ENCODE measurements at regions not wholly inside any gene's neighbourhood (a gene's known extent, or its start where the extent isn't known, plus 50 kb on each side); places are given as distances from the start of the nearest gene placed in this dataset.
"Not testable (repeated sequence)": the region's sequence is repeated elsewhere in the genome, so short reads cannot be mapped to it uniquely, and the experiment has no call there.

GRCh38 chr16:75868636-75869632, 142.6 kb upstream of the CPHXL start:
- TF ChIP-seq CTCF (IDR thresholded peaks at IDR 0.05; ENCODE audit: control extremely low read depth, extremely low read depth) = no peak
- Histone ChIP-seq H3K9me3 (ENCODE audit: control insufficient read depth in 4 of 4, insufficient read depth in 3 of 4, low read length in 3 of 4) (no peaks in the 10 kb centered on the region), H3K36me3 (ENCODE audit: control insufficient read depth in 4 of 4, insufficient read depth in 4 of 4, low read length in 4 of 4) (no peaks in the 10 kb centered on the region), H3K9ac (ENCODE audit: insufficient read depth in 1 of 2, low read length in 2 of 2) (no peak overlapping the region), H3K27ac (ENCODE audit: low read depth in 1 of 2, low read length in 1 of 2) (no peak overlapping the region), H3K4me3 (no peak overlapping the region), H3K27me3 (ENCODE audit: control insufficient read depth in 3 of 3, insufficient read depth in 3 of 3, low read length in 2 of 3) (no peaks in the 10 kb centered on the region), H3K4me1 (ENCODE audit: control insufficient read depth in 5 of 5, insufficient read depth in 5 of 5, low read length in 5 of 5) (no peaks in the 10 kb centered on the region)
- DNase-seq (no peak), ATAC-seq (ENCODE audit: insufficient read depth, low FRiP score) (no peak)
- 68 to 74% methylated on average over 9 of the region's 9 CpGs for WGBS, 2 donors

GRCh38 chr16:75881280-75881679, 155.0 kb upstream of the CPHXL start:
- H3K27ac ChIP-seq (ENCODE audit: low read depth in 1 of 2, low read length in 1 of 2); H3K27me3 ChIP-seq (ENCODE audit: control insufficient read depth in 3 of 3, insufficient read depth in 3 of 3, low read length in 2 of 3); H3K36me3 ChIP-seq (ENCODE audit: control insufficient read depth in 4 of 4, insufficient read depth in 4 of 4, low read length in 4 of 4); H3K9me3 ChIP-seq (ENCODE audit: control insufficient read depth in 4 of 4, insufficient read depth in 3 of 4, low read length in 3 of 4); H3K9ac ChIP-seq (ENCODE audit: insufficient read depth in 1 of 2, low read length in 2 of 2); H3K4me3 ChIP-seq; ATAC-seq (ENCODE audit: insufficient read depth, low FRiP score); DNase-seq; H3K4me1 ChIP-seq (ENCODE audit: control insufficient read depth in 5 of 5, insufficient read depth in 5 of 5, low read length in 5 of 5): not testable (repeated sequence)
- WGBS, 2 donors = 94% methylated on average over 3 of the region's 3 CpGs

- H3K9ac ChIP-seq (ENCODE audit: insufficient read depth in 1 of 2, low read length in 2 of 2) = no peak overlapping the region
- DNase-seq (no peak), ATAC-seq (ENCODE audit: insufficient read depth, low FRiP score) (no peak)
- H3K4me1 ChIP-seq (ENCODE audit: control insufficient read depth in 5 of 5, insufficient read depth in 5 of 5, low read length in 5 of 5) = no peaks in the 10 kb centered on the region
- H3K9me3 ChIP-seq (ENCODE audit: control insufficient read depth in 4 of 4, insufficient read depth in 3 of 4, low read length in 3 of 4) = no peaks in the 10 kb centered on the region
- TF ChIP-seq CTCF (IDR thresholded peaks at IDR 0.05; ENCODE audit: control extremely low read depth, extremely low read depth) = no peak
- no peaks in the 10 kb centered on the region for H3K36me3 ChIP-seq (ENCODE audit: control insufficient read depth in 4 of 4, insufficient read depth in 4 of 4, low read length in 4 of 4)
- 28 to 37% methylated on average over 3 of the region's 3 CpGs for WGBS, 2 donors
- no peak overlapping the region for H3K27ac ChIP-seq (ENCODE audit: low read depth in 1 of 2, low read length in 1 of 2)
- H3K27me3 ChIP-seq (ENCODE audit: control insufficient read depth in 3 of 3, insufficient read depth in 3 of 3, low read length in 2 of 3) = no peaks in the 10 kb centered on the region
- H3K4me3 ChIP-seq = no peak overlapping the region
Measured at GRCh38 chr16:75899163-75899562, 172.9 kb upstream of the CPHXL start.

GRCh38 chr16:75908331-75909117, 182.2 kb upstream of the CPHXL start:
- Histone ChIP-seq H3K27ac (ENCODE audit: low read depth in 1 of 2, low read length in 1 of 2) (no peak overlapping the region), H3K36me3 (ENCODE audit: control insufficient read depth in 4 of 4, insufficient read depth in 4 of 4, low read length in 4 of 4) (no peaks in the 10 kb centered on the region), H3K9me3 (ENCODE audit: control insufficient read depth in 4 of 4, insufficient read depth in 3 of 4, low read length in 3 of 4) (no peaks in the 10 kb centered on the region), H3K9ac (ENCODE audit: insufficient read depth in 1 of 2, low read length in 2 of 2) (no peak overlapping the region), H3K4me1 (ENCODE audit: control insufficient read depth in 5 of 5, insufficient read depth in 5 of 5, low read length in 5 of 5) (no peaks in the 10 kb centered on the region), H3K27me3 (ENCODE audit: control insufficient read depth in 3 of 3, insufficient read depth in 3 of 3, low read length in 2 of 3) (no peaks in the 10 kb centered on the region), H3K4me3 (no peak overlapping the region)
- 83 to 92% methylated on average over 10 of the region's 10 CpGs for WGBS, 2 donors
- no peak for ATAC-seq (ENCODE audit: insufficient read depth, low FRiP score)
- DNase-seq = no peak
- no peak for TF ChIP-seq CTCF (IDR thresholded peaks at IDR 0.05; ENCODE audit: control extremely low read depth, extremely low read depth)
